ENCODE measurements at regions not wholly inside any gene's neighbourhood (a gene's known extent, or its start where the extent isn't known, plus 50 kb on each side); places are given as distances from the start of the nearest gene placed in this dataset.

DNA sequence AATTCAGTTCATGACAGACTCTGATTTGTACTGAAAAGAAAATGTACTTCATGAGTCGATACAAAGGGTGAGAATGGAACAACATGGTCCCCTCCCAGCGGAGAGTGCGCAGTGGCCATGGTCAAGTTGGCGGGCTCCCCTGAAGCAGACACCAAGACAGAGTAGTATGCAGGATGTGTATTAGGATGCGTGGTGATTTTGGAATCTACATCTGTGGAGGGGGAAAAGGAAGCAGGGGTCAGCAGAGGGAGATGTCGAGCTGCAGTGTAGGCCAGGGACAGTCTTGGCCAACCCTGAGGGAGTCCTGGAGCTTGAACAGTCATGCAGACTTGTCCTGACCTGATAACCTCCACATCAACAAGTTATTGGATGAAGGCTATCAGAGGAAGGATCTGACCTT, 481.0 kb downstream of the OMA1 start:
- Histone ChIP-seq H3K4me3 (no peak overlapping the region), H3K27ac (no peak overlapping the region), H3K27me3 (no peaks in the 10 kb centered on the region), H3K9me3 (no peaks in the 10 kb centered on the region), H3K36me3 (no peaks in the 10 kb centered on the region), H3K4me1 (peaks cover 0 to 5% (median 0%) of the 10 kb centered on the region in 4 donors)
- intact Hi-C loops (cut with DNase I) = no loop called here
- ATAC-seq (peak in 3 of 4 donors; percentile 43 to 64 (median 46)), DNase-seq (no peak)
- WGBS (ENCODE audit: insufficient coverage, low coverage, low lambda C conversion rate, missing lambda C conversion rate) = 85% methylated on average over 6 of the region's 6 CpGs
- TF ChIP-seq CTCF (IDR thresholded peaks at IDR 0.05) (peak in 1 of 4 donors; percentile 26), POLR2A (IDR thresholded peaks at IDR 0.05) (no peak)

GRCh38 chr1:58064166-58064565, 482.4 kb downstream of the OMA1 start:
- intact Hi-C loops (cut with DNase I) = no loop called here
- Histone ChIP-seq H3K27me3 (no peaks in the 10 kb centered on the region), H3K36me3 (no peaks in the 10 kb centered on the region), H3K27ac (no peak overlapping the region), H3K9me3 (no peaks in the 10 kb centered on the region), H3K4me1 (peaks cover 0 to 8% (median 0%) of the 10 kb centered on the region in 4 donors), H3K4me3 (no peak overlapping the region)
- no peak for TF ChIP-seq CTCF (IDR thresholded peaks at IDR 0.05)
- no peak for TF ChIP-seq POLR2A (IDR thresholded peaks at IDR 0.05)
- DNase-seq (no peak), ATAC-seq (no peak)
- WGBS (ENCODE audit: insufficient coverage, low coverage, low lambda C conversion rate, missing lambda C conversion rate) = 85% methylated on average over 8 of the region's 8 CpGs

- H3K4me3 ChIP-seq = no peak overlapping the region
- no peaks in the 10 kb centered on the region for H3K9me3 ChIP-seq
- no peak for ATAC-seq
- intact Hi-C loops (cut with DNase I) = no loop called here
- DNase-seq = no peak
- WGBS (ENCODE audit: insufficient coverage, low coverage, low lambda C conversion rate, missing lambda C conversion rate) = 97% methylated on average over 4 of the region's 4 CpGs
- no peaks in the 10 kb centered on the region for H3K36me3 ChIP-seq
- H3K4me1 ChIP-seq = peaks cover 0 to 8% (median 0%) of the 10 kb centered on the region in 4 donors
- no peak overlapping the region for H3K27ac ChIP-seq
- TF ChIP-seq POLR2A (IDR thresholded peaks at IDR 0.05) = no peak
- TF ChIP-seq CTCF (IDR thresholded peaks at IDR 0.05) = no peak
- no peaks in the 10 kb centered on the region for H3K27me3 ChIP-seq
Observed at GRCh38 chr1:58063095-58063494, 483.4 kb downstream of the OMA1 start.

GRCh38 chr1:58062635-58063034, 483.9 kb downstream of the OMA1 start:
- intact Hi-C loops (cut with DNase I) = no loop called here
- H3K4me1 ChIP-seq = peaks cover 0 to 8% (median 0%) of the 10 kb centered on the region in 4 donors

More at GRCh38 chr1:58062635-58063034, 483.9 kb downstream of the OMA1 start:
- DNase-seq = no peak
- no peak for ATAC-seq
- no peak overlapping the region for H3K27ac ChIP-seq
- WGBS (ENCODE audit: insufficient coverage, low coverage, low lambda C conversion rate, missing lambda C conversion rate) = 100% methylated on average over 4 of the region's 4 CpGs
- no peaks in the 10 kb centered on the region for H3K9me3 ChIP-seq
- H3K4me3 ChIP-seq = no peak overlapping the region
- H3K27me3 ChIP-seq = no peaks in the 10 kb centered on the region
- TF ChIP-seq CTCF (IDR thresholded peaks at IDR 0.05) (no peak), POLR2A (IDR thresholded peaks at IDR 0.05) (no peak)
- no peaks in the 10 kb centered on the region for H3K36me3 ChIP-seq
